ENCODE measurements at regions not wholly inside any gene's neighbourhood (a gene's known extent, or its start where the extent isn't known, plus 50 kb on each side); places are given as distances from the start of the nearest gene placed in this dataset.

GRCh38 chr4:128604840-128605239, 204.7 kb upstream of the JADE1 start:
- Histone ChIP-seq H3K9me3 (ENCODE audit: control insufficient read depth, insufficient read depth, low read length) (no peaks in the 10 kb centered on the region), H3K4me3 (ENCODE audit: low read length) (no peak overlapping the region), H3K27ac (ENCODE audit: low read length) (no peak overlapping the region), H3K27me3 (ENCODE audit: control insufficient read depth, insufficient read depth, low read length) (no peaks in the 10 kb centered on the region), H3K36me3 (ENCODE audit: control insufficient read depth, insufficient read depth, low read length) (no peaks in the 10 kb centered on the region), H3K4me1 (ENCODE audit: control insufficient read depth, insufficient read depth, low read length) (0 out of 2 replicates have a peak, but pooled peaks cover 3% of the 10 kb centered on the region)
- no peak for DNase-seq (ENCODE audit: low read depth, low spot score)
- WGBS (ENCODE audit: insufficient coverage, insufficient read length), result no CpG with 5 or more reads among the region's 2 CpGs

DNA sequence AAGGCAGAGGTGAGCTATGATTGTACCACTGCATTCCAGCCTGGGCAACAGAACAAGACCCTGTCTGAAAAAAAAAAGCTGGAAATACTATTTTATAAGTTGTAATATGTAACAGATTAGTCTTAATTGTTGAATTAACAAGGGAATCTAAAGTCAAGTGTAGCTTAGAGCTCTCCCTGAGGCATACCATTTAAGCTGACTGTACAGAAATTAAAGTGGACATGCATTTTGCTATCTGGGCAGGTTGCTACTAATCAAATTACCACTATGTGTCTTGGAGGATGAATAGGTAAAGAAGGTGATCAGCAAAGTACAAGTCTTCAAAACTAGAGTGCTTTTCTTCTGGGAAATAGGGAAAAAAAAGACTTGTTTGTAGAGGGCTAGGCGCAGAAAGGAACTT, 205.3 kb upstream of the JADE1 start:
- no CpG with 5 or more reads among the region's 1 CpG for WGBS (ENCODE audit: insufficient coverage, insufficient read length)
- no peaks in the 10 kb centered on the region for H3K27me3 ChIP-seq (ENCODE audit: control insufficient read depth, insufficient read depth, low read length)
- H3K4me3 ChIP-seq (ENCODE audit: low read length), result no peak overlapping the region
- 0 out of 2 replicates have a peak, but pooled peaks cover 3% of the 10 kb centered on the region for H3K4me1 ChIP-seq (ENCODE audit: control insufficient read depth, insufficient read depth, low read length)
- H3K9me3 ChIP-seq (ENCODE audit: control insufficient read depth, insufficient read depth, low read length), result no peaks in the 10 kb centered on the region
- H3K36me3 ChIP-seq (ENCODE audit: control insufficient read depth, insufficient read depth, low read length), result no peaks in the 10 kb centered on the region
- H3K27ac ChIP-seq (ENCODE audit: low read length), result no peak overlapping the region
- DNase-seq (ENCODE audit: low read depth, low spot score), result no peak

DNA sequence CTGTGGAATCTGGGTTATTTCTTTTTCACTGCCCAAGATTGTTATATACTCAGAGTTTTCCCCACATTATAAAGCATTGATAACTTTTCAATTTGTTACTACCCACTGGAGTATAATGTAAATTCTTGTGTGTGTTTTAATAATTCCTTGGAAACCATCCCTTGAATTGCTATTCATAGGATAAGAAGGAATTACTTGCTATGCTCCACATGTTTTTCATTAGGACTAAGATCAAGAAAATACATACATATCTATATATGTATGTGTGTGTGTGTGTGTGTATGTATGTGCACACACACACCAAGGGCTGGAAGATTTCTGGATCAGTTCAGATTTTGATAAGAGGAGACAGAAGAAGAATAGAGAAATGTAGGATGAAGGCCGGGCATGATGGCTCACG, 206.4 kb upstream of the JADE1 start:
- H3K27ac ChIP-seq (ENCODE audit: low read length), result no peak overlapping the region
- no CpG with 5 or more reads among the region's 2 CpGs for WGBS (ENCODE audit: insufficient coverage, insufficient read length)
- DNase-seq (ENCODE audit: low read depth, low spot score), result no peak
- no peak overlapping the region for H3K4me3 ChIP-seq (ENCODE audit: low read length)
- H3K27me3 ChIP-seq (ENCODE audit: control insufficient read depth, insufficient read depth, low read length), result no peaks in the 10 kb centered on the region
- H3K4me1 ChIP-seq (ENCODE audit: control insufficient read depth, insufficient read depth, low read length), result 0 out of 2 replicates have a peak, but pooled peaks cover 3% of the 10 kb centered on the region
- no peaks in the 10 kb centered on the region for H3K36me3 ChIP-seq (ENCODE audit: control insufficient read depth, insufficient read depth, low read length)
- H3K9me3 ChIP-seq (ENCODE audit: control insufficient read depth, insufficient read depth, low read length), result no peaks in the 10 kb centered on the region

DNA sequence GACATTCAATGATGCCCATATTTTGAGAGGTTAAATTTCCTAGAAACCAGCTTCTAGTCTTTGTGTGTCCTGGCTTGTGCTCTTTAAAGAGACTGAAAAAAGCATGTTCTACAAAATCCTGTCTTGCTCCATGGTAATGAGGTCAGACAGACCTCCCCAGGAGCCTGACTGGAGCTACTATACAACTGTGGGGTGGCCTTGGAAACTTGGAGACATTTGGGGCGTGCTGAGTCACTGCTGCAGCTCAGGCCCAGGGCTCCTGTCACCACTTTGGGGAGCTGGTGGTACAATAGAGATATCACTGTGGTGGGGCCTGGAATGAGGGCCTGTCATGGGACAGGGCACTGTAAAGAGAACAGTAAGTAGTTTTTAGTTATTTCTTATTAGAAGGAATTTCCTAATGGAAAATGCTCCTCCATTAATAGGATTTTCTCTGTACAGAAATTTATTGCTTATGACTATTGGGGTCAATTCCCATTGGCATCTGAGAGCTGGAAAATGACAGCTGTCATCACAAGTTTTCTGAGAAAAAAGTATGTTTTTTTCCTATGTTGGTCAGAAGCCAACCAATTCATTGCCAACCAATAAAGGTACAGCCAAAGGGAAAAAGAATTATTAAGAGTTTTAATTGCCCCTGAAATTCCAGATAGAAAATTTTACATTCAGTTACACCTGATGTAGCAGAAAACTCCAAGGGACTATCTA, 207.4 kb upstream of the JADE1 start:
- 0 out of 2 replicates have a peak, but pooled peaks cover 3% of the 10 kb centered on the region for H3K4me1 ChIP-seq (ENCODE audit: control insufficient read depth, insufficient read depth, low read length)
- no peak overlapping the region for H3K27ac ChIP-seq (ENCODE audit: low read length)
- no peaks in the 10 kb centered on the region for H3K36me3 ChIP-seq (ENCODE audit: control insufficient read depth, insufficient read depth, low read length)
- WGBS (ENCODE audit: insufficient coverage, insufficient read length), result no CpG with 5 or more reads among the region's 1 CpG
- H3K4me3 ChIP-seq (ENCODE audit: low read length), result no peak overlapping the region
- no peak for DNase-seq (ENCODE audit: low read depth, low spot score)
- H3K27me3 ChIP-seq (ENCODE audit: control insufficient read depth, insufficient read depth, low read length), result no peaks in the 10 kb centered on the region
- no peaks in the 10 kb centered on the region for H3K9me3 ChIP-seq (ENCODE audit: control insufficient read depth, insufficient read depth, low read length)

DNA sequence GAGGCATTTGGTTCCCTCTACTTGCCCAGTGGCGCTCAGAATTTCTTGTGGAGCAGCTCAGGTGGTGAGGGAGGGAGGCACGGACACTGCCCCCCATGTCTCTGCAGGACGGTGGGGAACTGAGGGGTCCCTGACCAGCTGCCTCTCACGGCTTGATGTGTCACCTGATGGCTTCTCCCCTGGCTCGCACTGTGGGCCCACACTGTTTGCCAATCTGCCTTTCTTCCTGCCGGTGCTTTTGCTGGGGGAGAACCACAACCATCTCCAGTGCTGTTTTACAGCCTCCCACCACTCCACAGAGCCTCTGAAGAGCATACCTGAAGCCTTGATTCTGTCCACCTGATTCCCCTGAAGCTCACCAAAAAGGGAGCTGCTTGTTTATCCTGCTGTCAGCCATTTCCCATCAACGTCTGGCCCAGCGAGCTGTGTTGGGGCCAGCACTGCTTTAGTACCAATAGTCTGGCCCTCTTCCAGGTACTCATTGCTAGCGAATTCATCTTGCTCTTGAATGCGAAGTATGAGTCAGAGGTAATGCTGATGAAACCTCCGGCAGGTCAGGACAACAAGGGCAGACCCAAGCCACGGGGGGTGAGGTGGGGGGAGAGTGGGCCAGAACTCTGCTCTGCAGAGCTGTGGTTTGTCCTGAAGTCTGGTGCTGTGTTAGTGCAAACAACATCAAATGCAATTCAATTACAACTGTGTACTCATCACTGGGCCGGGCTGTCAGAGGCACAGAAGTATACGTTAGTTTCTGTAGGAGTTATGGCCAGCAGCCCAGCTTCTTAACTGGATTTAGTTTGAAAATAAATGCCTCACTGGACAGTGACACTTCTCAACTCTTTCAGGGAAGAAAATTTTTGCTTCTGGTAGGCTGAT, 208.3 kb upstream of the JADE1 start:
- Histone ChIP-seq H3K9me3 (ENCODE audit: control insufficient read depth, insufficient read depth, low read length) (no peaks in the 10 kb centered on the region), H3K36me3 (ENCODE audit: control insufficient read depth, insufficient read depth, low read length) (no peaks in the 10 kb centered on the region), H3K4me1 (ENCODE audit: control insufficient read depth, insufficient read depth, low read length) (0 out of 2 replicates have a peak, but pooled peaks cover 3% of the 10 kb centered on the region), H3K27me3 (ENCODE audit: control insufficient read depth, insufficient read depth, low read length) (no peaks in the 10 kb centered on the region), H3K27ac (ENCODE audit: low read length) (no peak overlapping the region), H3K4me3 (ENCODE audit: low read length) (no peak overlapping the region)
- no peak for DNase-seq (ENCODE audit: low read depth, low spot score)
- WGBS (ENCODE audit: insufficient coverage, insufficient read length), result no CpG with 5 or more reads among the region's 14 CpGs

DNA sequence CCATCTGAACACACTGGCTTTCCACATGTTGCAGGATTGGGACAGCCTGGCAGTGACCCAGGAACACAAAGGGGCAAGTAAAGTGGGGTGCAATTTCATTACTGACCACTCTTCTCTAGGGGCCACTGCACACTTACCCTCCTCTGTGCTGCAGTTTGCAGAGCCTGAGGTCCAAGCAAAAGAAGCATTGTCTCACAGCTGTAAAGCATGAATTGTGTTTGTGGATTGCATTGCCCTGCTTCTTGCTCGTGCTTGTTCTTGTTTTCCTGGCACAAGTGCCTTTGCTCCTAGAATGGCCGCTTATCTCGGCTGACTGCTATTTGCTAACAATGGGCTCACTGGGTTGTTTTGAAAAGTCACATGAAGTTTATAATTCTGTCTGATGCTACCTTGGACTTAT, 209.1 kb upstream of the JADE1 start:
- H3K4me1 ChIP-seq (ENCODE audit: control insufficient read depth, insufficient read depth, low read length), result 0 out of 2 replicates have a peak, but pooled peaks cover 3% of the 10 kb centered on the region

GRCh38 chr4:128597500-128597899, 212.0 kb upstream of the JADE1 start:
- no peaks in the 10 kb centered on the region for H3K27me3 ChIP-seq (ENCODE audit: control insufficient read depth, insufficient read depth, low read length)
- H3K27ac ChIP-seq (ENCODE audit: low read length), result no peak overlapping the region
- DNase-seq (ENCODE audit: low read depth, low spot score), result no peak
- 0 out of 2 replicates have a peak, but pooled peaks cover 3% of the 10 kb centered on the region for H3K4me1 ChIP-seq (ENCODE audit: control insufficient read depth, insufficient read depth, low read length)
- no CpG with 5 or more reads among the region's 3 CpGs for WGBS (ENCODE audit: insufficient coverage, insufficient read length)
- no peaks in the 10 kb centered on the region for H3K36me3 ChIP-seq (ENCODE audit: control insufficient read depth, insufficient read depth, low read length)
- H3K4me3 ChIP-seq (ENCODE audit: low read length), result no peak overlapping the region
- no peaks in the 10 kb centered on the region for H3K9me3 ChIP-seq (ENCODE audit: control insufficient read depth, insufficient read depth, low read length)

More for the DNA sequence above, 209.1 kb upstream of the JADE1 start:
- WGBS (ENCODE audit: insufficient coverage, insufficient read length), result no CpG with 5 or more reads among the region's 3 CpGs
- Histone ChIP-seq H3K27ac (ENCODE audit: low read length) (no peak overlapping the region), H3K9me3 (ENCODE audit: control insufficient read depth, insufficient read depth, low read length) (no peaks in the 10 kb centered on the region), H3K27me3 (ENCODE audit: control insufficient read depth, insufficient read depth, low read length) (no peaks in the 10 kb centered on the region), H3K4me3 (ENCODE audit: low read length) (no peak overlapping the region), H3K36me3 (ENCODE audit: control insufficient read depth, insufficient read depth, low read length) (no peaks in the 10 kb centered on the region)
- no peak for DNase-seq (ENCODE audit: low read depth, low spot score)

DNA sequence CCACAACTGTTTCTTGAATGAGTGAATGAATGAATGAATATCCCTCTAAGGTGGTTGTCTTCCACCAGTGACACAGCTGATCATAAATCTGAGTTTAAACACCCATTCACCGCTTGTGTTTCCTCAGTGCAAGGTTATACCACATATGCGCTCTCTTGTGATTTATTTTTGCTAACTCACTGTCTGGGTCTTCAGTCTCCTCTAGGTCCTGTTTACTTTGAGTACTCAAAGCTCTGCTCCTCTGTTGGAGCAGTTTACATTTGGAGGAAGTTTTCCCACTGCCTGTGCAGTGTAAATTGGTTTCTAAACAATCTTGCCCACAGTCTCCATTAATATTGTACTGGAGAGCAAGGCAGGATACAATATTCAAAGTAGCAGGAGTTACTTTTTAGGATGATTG, 212.6 kb upstream of the JADE1 start:
- Histone ChIP-seq H3K27me3 (ENCODE audit: control insufficient read depth, insufficient read depth, low read length) (no peaks in the 10 kb centered on the region), H3K9me3 (ENCODE audit: control insufficient read depth, insufficient read depth, low read length) (no peaks in the 10 kb centered on the region), H3K27ac (ENCODE audit: low read length) (no peak overlapping the region), H3K36me3 (ENCODE audit: control insufficient read depth, insufficient read depth, low read length) (no peaks in the 10 kb centered on the region), H3K4me3 (ENCODE audit: low read length) (no peak overlapping the region), H3K4me1 (ENCODE audit: control insufficient read depth, insufficient read depth, low read length) (0 out of 2 replicates have a peak, but pooled peaks cover 3% of the 10 kb centered on the region)
- no peak for DNase-seq (ENCODE audit: low read depth, low spot score)
- no CpG with 5 or more reads among the region's 2 CpGs for WGBS (ENCODE audit: insufficient coverage, insufficient read length)

- WGBS (ENCODE audit: insufficient coverage, insufficient read length), result no CpG with 5 or more reads among the region's 5 CpGs
These were observed 213.4 kb upstream of the JADE1 start for GRCh38 chr4:128596115-128596514.

GRCh38 chr4:128591482-128591881, 218.0 kb upstream of the JADE1 start:
- no peak overlapping the region for H3K27ac ChIP-seq (ENCODE audit: low read length)
- no peaks in the 10 kb centered on the region for H3K36me3 ChIP-seq (ENCODE audit: control insufficient read depth, insufficient read depth, low read length)
- DNase-seq (ENCODE audit: low read depth, low spot score), result no peak
- no peaks in the 10 kb centered on the region for H3K9me3 ChIP-seq (ENCODE audit: control insufficient read depth, insufficient read depth, low read length)
- no peaks in the 10 kb centered on the region for H3K27me3 ChIP-seq (ENCODE audit: control insufficient read depth, insufficient read depth, low read length)
- H3K4me1 ChIP-seq (ENCODE audit: control insufficient read depth, insufficient read depth, low read length), result no peaks in the 10 kb centered on the region
- no peak overlapping the region for H3K4me3 ChIP-seq (ENCODE audit: low read length)
- WGBS (ENCODE audit: insufficient coverage, insufficient read length), result no CpG with 5 or more reads among the region's 9 CpGs

More at GRCh38 chr4:128596115-128596514, 213.4 kb upstream of the JADE1 start:
- no peak for DNase-seq (ENCODE audit: low read depth, low spot score)
- no peaks in the 10 kb centered on the region for H3K27me3 ChIP-seq (ENCODE audit: control insufficient read depth, insufficient read depth, low read length)
- H3K27ac ChIP-seq (ENCODE audit: low read length), result no peak overlapping the region
- H3K9me3 ChIP-seq (ENCODE audit: control insufficient read depth, insufficient read depth, low read length), result no peaks in the 10 kb centered on the region
- H3K4me3 ChIP-seq (ENCODE audit: low read length), result no peak overlapping the region
- 0 out of 2 replicates have a peak, but pooled peaks cover 1% of the 10 kb centered on the region for H3K4me1 ChIP-seq (ENCODE audit: control insufficient read depth, insufficient read depth, low read length)
- H3K36me3 ChIP-seq (ENCODE audit: control insufficient read depth, insufficient read depth, low read length), result no peaks in the 10 kb centered on the region

Measured in iPS DF 6.9 (cell line).